HL-60 (cell line): ENCODE measurements at regions not wholly inside any gene's neighbourhood (a gene's known extent, or its start where the extent isn't known, plus 50 kb on each side); places are given as distances from the start of the nearest gene placed in this dataset.

Source experiments
- DNase-seq, 2 experiments: peaks; one replicate each; pipeline ENCODE4 v3.0.0-alpha.2; 2010 to 2020; ENCODE audit warnings: low read depth in 1 of 2, low spot score in 1 of 2
- H3K27ac ChIP-seq: fragments of 250-450 bp; sonication (Bioruptor Pico); replicated peaks from 2 replicates; pipeline ENCODE4 v1.5.1; 2020; ENCODE audit warnings: mild to moderate bottlenecking, moderate library complexity
- H3K27me3 ChIP-seq: fragments of 250-450 bp; sonication (Bioruptor Pico); 2 replicates; pipeline ENCODE4 v1.5.1; 2021; ENCODE audit warnings: mild to moderate bottlenecking, moderate library complexity; ENCODE audit not compliant: insufficient read depth, poor library complexity, severe bottlenecking
- H3K4me3 ChIP-seq: replicated peaks from 2 replicates; pipeline ENCODE4 v1.5.1; 2011; ENCODE audit warnings: mild to moderate bottlenecking, control low read depth, low read length; ENCODE audit not compliant: insufficient read depth
- CTCF ChIP-seq: IDR thresholded peaks from one replicate; pipeline ENCODE4 v1.5.1; 2011; ENCODE audit warnings: low read length, control low read depth, inconsistent platforms; ENCODE audit not compliant: insufficient read depth
- GABPA ChIP-seq: IDR thresholded peaks from 2 replicates; pipeline ENCODE4 v1.6.1; 2012; ENCODE audit warnings: low read depth
- POLR2AphosphoS5 ChIP-seq: IDR thresholded peaks from 2 replicates; pipeline ENCODE4 v1.6.1; 2012; ENCODE audit warnings: low read depth
- REST ChIP-seq: IDR thresholded peaks from 2 replicates; pipeline ENCODE4 v1.6.1; 2012; ENCODE audit warnings: low read depth; ENCODE audit not compliant: insufficient replicate concordance
- SPI1 ChIP-seq: IDR thresholded peaks from 2 replicates; pipeline ENCODE4 v1.6.1; 2012; ENCODE audit warnings: low read depth, mild to moderate bottlenecking, borderline replicate concordance

GRCh38 chr11:69906453-69906907 is 87.3 kb upstream of the FGF3 start:
- no peak for DNase-seq
- Histone ChIP-seq H3K4me3 (no peak overlapping the region), H3K27ac (no peak overlapping the region), H3K27me3 (no peaks in the 10 kb centered on the region)
- TF ChIP-seq GABPA: no peak
- no peak for TF ChIP-seq SPI1
- no peak for TF ChIP-seq CTCF
- TF ChIP-seq REST: no peak
- no peak for TF ChIP-seq POLR2AphosphoS5

- no peak overlapping the region for H3K4me3 ChIP-seq
- no peaks in the 10 kb centered on the region for H3K27me3 ChIP-seq
- no peak for DNase-seq
- H3K27ac ChIP-seq: no peak overlapping the region
- TF ChIP-seq POLR2AphosphoS5 (no peak), GABPA (no peak), SPI1 (no peak), CTCF (no peak), REST (no peak)
Observed at GRCh38 chr11:69907611-69908010, 88.4 kb upstream of the FGF3 start.

- Histone ChIP-seq H3K27ac (no peak overlapping the region), H3K27me3 (no peaks in the 10 kb centered on the region), H3K4me3 (no peak overlapping the region)
- no peak for TF ChIP-seq GABPA
- no peak for TF ChIP-seq CTCF
- no peak for TF ChIP-seq REST
- no peak for TF ChIP-seq POLR2AphosphoS5
- no peak for TF ChIP-seq SPI1
- no peak for DNase-seq
Observed at GRCh38 chr11:69908511-69909220, 89.5 kb upstream of the FGF3 start.
